HL-60 (cell line): ENCODE measurements at regions not wholly inside any gene's neighbourhood (a gene's known extent, or its start where the extent isn't known, plus 50 kb on each side); places are given as distances from the start of the nearest gene placed in this dataset.

Source experiments
- CTCF ChIP-seq: IDR thresholded peaks from one replicate; pipeline ENCODE4 v1.5.1; 2011; ENCODE audit warnings: low read length, control low read depth, inconsistent platforms; ENCODE audit not compliant: insufficient read depth
- GABPA ChIP-seq: IDR thresholded peaks from 2 replicates; pipeline ENCODE4 v1.6.1; 2012; ENCODE audit warnings: low read depth
- POLR2AphosphoS5 ChIP-seq: IDR thresholded peaks from 2 replicates; pipeline ENCODE4 v1.6.1; 2012; ENCODE audit warnings: low read depth
- REST ChIP-seq: IDR thresholded peaks from 2 replicates; pipeline ENCODE4 v1.6.1; 2012; ENCODE audit warnings: low read depth; ENCODE audit not compliant: insufficient replicate concordance
- SPI1 ChIP-seq: IDR thresholded peaks from 2 replicates; pipeline ENCODE4 v1.6.1; 2012; ENCODE audit warnings: low read depth, mild to moderate bottlenecking, borderline replicate concordance

- no peak for TF ChIP-seq POLR2AphosphoS5
- TF ChIP-seq REST: no peak
- no peak for TF ChIP-seq CTCF
- TF ChIP-seq SPI1: no peak
- no peak for TF ChIP-seq GABPA
Measured at GRCh38 chr17:54807331-54807730, 93.3 kb upstream of the TOM1L1 start.
